Left hindlimb (tissue), 1 donor: ENCODE measurements at regions not wholly inside any gene's neighbourhood (a gene's known extent, or its start where the extent isn't known, plus 50 kb on each side); places are given as distances from the start of the nearest gene placed in this dataset.

Experiments used
- DNase-seq: peaks from one replicate; pipeline ENCODE4 v3.0.0-alpha.2; 2018

GRCh38 chr6:5946701-5947100 is 60.0 kb downstream of the NRN1 start:
- no peak for DNase-seq

DNA sequence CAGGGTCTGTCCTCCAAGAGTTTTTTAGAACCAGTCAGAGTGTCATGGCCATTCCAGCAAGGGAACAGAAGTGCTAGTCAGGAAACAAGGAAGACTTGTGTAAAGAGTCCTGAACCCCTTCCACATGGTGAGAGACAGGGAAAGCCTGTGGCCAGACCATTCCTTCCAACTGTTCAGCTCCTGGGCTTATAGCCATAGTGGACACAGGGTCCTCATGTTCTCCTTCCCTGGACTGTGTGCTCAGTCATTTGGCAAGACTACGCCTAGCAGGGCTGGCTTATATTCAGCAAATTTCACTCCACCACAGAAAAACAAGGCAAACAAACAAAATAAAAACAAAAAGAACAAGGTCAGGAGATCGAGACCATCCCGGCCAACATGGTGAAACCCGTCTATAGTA is 60.5 kb downstream of the NRN1 start:
- DNase-seq: no peak

GRCh38 chr6:5943591-5943990 is 63.1 kb downstream of the NRN1 start:
- DNase-seq: no peak

GRCh38 chr6:5942591-5942990 is 64.1 kb downstream of the NRN1 start:
- DNase-seq: no peak

DNA sequence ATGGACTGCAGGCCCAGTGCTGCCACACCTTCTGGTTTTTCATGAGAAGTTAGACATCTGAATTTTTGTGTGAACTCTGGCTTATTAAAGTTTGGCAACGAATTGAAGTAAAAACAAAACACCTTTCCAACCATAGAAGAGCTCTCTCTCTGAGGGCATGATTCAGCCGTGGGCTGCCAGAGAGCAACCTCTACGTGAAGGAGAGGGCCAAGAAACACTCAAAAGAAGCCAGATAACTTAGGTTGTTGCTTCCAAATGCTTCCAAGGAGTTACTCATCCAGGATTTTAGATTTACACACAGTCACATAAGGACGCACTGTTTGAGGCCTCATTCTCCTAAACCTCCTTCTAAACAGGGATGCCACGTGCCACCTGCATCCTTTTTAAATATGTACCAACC is 65.5 kb downstream of the NRN1 start:
- DNase-seq: no peak

DNA sequence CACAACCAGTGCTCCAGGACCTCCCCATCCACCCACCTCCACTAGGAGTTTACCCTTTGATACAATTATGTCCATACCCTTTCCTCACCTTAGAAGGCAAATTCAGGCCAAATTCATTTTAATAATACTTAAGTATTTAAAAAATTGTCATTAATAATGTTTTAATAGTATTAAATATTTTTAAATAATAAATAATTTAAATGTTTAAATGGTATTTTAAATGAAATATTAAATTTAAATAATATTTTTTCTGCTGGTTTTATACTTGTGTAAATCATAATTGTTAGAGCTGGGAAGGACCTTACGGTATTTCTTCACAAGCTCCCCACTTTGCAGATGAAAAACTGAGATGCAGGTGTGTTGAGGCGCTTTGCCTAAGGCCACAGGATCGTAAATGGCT is 67.8 kb downstream of the NRN1 start:
- no peak for DNase-seq

GRCh38 chr6:5937936-5938706 is 68.6 kb downstream of the NRN1 start:
- no peak for DNase-seq

DNA sequence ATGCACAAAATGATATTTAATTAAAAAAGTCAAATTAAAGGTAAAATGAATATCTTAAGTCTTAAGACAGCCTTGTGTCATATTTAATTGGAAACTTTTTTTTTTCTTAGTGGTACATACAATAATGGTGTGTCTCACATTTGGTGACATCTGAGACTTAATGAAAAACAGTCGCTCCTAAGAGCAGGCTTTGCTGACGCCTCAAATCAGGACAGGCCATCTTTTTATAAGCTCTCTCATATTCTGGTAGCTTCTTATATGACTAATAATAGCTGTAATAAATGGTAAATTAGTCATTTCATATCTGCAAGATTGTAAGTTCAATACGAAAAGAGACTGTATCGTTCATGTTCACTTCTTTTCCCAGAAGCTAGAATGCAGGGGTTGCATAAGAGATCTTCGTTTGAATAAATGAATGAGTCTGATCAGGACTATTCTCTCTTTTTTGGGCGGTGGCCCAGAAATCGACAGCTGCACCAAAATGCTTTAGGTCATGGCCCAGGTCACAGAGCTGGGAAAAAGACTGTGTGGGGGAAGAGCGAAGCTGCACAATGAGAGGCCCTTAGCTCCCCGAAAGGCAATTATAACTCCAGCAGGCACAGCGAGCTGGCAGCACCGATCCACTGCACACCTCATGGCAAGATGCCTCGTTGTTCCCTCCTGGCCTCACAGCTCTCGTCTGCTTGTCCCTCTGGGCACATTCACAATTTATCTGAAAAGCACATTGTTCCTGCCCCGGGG is 69.4 kb downstream of the NRN1 start:
- DNase-seq: no peak

DNA sequence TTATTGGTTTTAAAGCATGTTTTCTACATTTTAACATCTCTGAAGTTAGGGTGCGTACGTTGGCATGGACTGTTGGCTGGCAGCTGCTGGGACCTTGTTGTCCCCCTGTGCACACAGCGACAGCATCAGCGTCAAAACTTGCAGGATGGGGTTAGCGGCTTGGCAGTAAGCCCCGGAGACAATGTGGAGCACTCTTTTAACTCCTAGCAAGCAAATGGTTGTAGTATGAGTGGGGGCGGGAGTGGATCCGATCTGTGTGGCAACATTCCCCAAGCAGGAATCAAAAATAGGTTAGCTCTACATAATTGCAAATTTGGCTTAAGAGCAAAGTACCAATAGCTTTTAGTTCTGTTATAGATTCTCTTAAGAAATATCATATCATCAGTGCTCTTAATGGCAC is 70.1 kb downstream of the NRN1 start:
- no peak for DNase-seq

DNA sequence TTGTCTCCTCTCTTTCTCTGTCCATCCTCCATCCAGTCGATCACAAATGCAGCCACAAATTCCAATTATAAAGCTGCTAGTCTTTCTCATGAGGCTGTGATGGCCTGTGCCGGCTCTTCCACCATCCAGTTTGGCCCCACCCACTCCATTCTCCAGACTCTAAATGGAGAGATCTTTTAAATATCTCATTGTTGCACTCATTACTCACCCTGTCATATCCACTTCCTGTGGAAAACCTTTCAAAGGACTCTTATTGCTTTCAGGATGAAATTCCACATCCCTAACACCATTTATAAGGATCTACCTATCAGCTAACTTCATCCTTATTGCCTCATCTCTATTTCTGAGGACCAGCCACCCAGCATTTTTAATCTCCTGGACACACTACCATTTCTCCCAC is 70.6 kb downstream of the NRN1 start:
- DNase-seq: no peak

GRCh38 chr6:5930968-5931367 is 75.8 kb downstream of the NRN1 start:
- DNase-seq: no peak

- no peak for DNase-seq
These were observed 76.5 kb downstream of the NRN1 start for GRCh38 chr6:5930143-5930770.

DNA sequence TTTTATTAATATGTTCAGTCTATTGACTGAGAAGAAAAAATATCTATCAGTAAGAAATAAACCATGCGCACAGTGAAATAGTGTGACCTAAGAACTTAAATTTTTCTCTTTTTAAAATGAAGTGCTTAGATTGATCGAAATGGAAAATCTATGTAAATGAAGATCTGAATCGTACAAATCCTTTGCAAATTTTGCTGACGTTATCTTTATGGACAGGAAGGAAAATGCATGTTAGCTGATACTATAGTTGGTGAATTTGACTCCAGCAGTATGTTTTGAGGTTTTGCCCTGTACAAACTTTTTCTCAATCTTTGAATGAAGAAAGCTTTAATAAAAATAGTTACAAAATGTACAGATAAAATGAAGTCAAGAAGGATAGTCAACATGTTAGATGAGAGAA is 82.9 kb downstream of the NRN1 start:
- DNase-seq: no peak

DNA sequence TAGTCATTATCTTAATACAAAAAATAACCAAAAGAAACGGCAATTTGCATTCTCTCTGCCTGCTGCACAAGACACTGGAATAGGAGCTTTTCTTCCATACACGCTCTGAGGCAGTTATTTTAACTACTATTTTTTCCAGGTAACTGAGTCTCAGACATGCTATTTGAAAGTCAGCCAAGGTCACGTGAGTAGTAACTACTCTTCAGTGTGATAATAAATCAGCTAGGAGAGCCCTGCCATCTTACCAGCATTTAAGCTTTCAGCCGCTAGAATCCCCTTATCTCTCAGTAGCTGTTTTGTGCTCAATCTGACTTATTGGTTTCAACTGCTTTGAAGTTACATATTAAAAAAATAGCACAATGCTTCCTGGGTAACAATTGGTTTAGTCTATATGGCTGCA is 84.5 kb downstream of the NRN1 start:
- no peak for DNase-seq

GRCh38 chr6:5909721-5910120 is 97.0 kb downstream of the NRN1 start:
- DNase-seq: no peak

GRCh38 chr6:5906842-5907241 is 99.9 kb downstream of the NRN1 start:
- no peak for DNase-seq

- DNase-seq: no peak
These were observed 100.4 kb downstream of the NRN1 start for GRCh38 chr6:5906340-5906670.

- no peak for DNase-seq
These were observed 101.0 kb downstream of the NRN1 start for GRCh38 chr6:5905431-5906339.

DNA sequence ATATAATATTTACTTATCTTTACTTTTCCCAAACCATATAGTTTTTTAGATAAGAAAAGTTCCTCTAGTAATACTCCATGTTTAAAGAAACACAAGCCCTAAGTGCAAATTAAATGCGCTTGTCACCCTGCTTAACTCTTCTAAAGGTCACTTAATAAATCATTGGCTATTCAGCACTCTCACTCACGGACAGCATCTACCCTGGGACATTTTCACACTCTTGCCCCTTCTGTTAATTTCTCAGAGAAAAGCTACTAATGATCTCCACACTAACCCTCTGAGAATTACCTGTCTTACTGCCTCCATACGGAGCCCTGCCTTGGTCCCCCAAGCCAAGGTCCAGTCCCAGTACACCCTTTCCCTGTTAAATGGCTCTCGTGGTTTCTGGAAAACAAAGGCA is 102.2 kb downstream of the NRN1 start:
- DNase-seq: no peak

DNA sequence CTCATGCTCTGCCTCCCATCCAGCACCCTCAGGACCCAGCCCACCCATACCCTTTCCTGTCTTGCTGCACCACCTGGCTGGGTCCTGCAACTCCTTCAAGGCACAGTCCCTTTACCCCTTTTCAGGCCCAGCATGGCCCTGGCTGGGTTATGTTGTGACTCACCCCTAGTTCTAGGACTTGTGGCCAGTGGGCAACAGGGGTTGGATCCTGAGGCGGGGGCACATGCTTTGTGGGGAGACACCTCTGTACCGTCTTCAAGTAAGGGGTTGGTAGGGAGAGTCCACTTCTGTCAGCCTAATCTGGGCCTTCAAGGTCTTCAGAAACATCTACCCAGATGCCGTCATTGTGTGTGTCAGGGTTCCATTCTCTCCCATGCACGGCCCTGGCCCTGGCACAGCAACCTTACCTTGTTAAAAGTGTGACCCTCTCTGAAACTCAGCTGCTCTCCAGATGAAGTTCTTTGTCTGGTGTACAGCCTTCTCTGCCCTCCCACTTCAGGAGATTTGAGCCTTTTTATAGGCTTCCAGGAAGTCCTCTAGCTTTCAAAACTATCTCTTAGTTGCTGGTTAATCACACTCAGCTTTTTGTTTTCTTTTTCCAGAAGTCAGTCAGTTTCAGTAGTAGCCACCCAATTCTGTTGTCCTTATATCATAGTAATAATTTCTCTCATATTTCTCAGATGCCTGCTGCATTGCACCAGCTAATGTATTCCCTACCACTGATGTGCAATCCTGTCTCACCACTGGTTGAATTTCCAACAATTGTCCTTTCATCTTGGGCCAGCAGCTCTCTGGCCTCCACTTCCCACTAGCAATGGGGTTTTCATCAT is 107.3 kb downstream of the NRN1 start:
- no peak for DNase-seq

- no peak for DNase-seq
These were observed 108.2 kb downstream of the NRN1 start for GRCh38 chr6:5898563-5898962.

GRCh38 chr6:5898102-5898501 is 108.6 kb downstream of the NRN1 start:
- no peak for DNase-seq
